NCI-H2171 (cell line): ENCODE measurements at regions not wholly inside any gene's neighbourhood (a gene's known extent, or its start where the extent isn't known, plus 50 kb on each side); places are given as distances from the start of the nearest gene placed in this dataset.

Experiments used
- DNase-seq: peaks from one replicate; lab custom pipeline; 2025; lab: John Stamatoyannopoulos, UW

DNA sequence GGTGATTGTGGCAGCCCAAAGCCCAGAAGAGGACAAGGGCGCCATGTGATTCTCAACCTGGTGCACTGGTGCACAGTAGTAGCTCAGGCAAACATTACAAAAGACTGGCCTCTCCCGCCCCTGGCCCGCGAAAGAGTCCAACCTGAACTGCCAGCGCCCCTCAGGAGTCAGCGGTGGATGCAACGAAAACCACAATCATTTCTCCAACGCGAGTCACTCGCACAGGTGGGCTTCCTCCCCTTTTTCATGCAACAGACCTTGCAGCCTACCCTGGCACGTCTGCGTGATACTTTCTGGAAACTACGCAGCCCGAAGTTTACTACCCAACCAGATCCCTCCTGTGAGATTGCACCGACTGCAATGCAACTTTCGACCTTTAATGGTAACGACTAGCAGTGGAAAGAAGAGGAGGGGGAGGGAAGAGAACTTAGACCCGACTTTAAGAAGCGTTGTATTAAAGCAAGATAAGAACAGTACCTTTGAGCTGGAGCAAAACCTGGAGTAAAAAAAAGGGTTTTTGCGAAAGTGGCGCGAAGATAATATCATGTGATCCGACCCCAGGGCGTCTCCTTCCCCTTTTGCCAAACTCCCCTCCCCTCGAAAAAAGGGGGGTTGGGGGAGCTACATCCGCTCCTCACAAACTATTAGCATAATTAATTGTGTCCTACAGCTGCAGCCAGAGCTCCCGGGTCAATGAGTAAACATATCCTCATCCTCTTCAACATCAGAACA, 63.3 kb upstream of the CCDC160 start:
- DNase-seq = no peak

DNA sequence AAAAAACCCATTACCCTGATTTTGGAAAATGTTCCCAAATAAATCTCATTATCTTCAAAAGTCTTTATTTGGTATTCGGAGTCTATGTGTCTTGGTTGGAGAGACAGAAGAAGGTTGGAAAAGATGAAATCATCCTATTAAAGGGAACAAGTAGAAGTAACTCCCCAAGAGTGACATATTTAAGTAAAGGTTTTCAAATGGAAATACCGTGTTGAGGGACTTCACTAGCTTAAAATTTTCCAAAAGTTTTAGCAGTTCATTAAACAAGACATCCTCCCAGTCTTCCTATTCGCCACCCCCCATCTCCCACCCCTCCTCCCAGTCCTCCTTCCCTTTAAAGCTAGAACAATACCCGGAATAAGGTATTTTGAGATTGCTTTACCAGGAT, 62.7 kb upstream of the CCDC160 start:
- DNase-seq = no peak

DNA sequence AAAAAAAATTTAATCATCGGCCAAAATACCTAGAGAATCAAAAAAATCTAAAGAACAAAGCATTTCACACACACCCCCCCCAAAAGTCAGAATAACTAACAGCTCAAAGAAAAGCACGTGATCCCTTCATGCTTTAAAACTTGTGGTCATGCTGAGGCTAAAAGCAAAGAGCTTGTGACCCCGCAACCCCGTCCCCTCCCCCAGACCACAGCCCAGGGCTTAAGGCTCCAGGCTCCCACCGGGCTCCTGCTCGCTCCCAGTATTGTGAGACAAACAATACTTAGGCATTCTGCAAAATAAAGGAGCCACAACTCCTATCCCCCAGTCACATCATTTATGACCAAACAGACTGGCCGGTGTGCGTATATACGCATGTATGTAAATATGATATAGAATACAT, 62.1 kb upstream of the CCDC160 start:
- no peak for DNase-seq

DNA sequence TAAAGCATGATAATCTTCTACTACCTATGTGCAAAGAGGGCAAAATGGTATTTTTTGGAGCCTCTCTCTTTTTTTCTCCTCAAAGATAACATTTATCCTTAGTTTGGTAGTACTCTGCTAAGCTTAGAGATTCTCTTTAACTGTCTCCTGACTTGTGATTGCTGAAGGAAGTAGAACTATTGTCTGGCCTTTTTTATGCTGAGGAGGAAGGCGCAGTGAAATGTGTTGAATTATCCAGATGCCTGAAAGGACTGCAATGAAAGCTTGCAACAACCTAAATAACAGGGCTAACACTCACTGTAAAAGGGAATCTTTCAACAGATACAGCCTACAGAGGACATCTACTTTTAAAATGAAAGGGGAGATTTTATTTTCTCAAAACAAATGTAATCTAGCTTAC, 59.5 kb upstream of the CCDC160 start:
- DNase-seq = no peak

DNA sequence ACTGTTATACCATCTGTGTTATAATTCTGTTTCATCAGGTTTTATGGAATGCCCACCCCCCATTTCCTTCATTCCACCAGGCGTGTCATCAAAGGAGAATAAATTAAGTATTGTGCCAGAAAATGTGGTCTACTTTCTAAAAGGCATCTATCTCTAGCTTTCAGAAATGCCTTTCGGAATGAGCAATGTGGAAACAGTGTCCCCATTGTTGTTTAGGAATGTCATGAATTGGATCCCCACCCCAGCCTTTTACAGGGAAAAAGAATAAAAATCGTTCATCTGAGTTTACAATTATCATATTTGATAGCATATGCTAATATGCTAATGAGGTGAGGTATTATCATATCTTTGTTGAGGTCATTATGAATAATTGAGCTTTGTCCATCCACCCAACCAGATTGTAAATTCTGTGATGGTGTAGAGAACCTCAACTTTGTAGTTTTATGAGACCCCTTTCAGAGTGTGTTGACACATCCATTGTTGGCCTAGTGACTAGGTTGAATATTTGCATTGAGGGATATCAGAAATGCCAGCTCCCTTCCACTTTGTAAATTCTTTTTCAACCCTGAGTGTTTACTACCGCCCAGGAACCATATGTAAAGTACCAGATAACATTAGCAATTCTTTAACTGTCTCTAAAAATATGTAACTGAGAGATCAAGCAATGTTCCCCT, 56.2 kb upstream of the CCDC160 start:
- DNase-seq = no peak

DNA sequence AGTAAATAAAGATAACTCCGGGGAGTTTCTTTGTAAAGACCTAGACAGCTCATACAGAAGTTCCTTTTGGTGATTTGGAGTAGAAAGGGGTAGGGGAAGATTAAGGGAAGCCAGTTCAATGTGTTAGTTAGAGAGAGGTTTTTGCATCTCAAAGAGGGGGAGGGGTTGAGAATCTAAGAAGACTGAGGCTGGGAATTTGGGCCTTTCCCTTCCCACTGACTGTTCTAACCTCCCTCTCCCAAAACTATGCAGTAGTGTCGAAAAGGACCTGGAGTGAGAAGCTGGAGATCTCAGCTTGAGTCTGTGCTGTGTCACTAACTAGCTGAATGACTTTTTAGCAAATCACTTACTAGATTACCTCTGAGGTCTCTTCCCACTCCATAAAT, 55.7 kb upstream of the CCDC160 start:
- no peak for DNase-seq

DNA sequence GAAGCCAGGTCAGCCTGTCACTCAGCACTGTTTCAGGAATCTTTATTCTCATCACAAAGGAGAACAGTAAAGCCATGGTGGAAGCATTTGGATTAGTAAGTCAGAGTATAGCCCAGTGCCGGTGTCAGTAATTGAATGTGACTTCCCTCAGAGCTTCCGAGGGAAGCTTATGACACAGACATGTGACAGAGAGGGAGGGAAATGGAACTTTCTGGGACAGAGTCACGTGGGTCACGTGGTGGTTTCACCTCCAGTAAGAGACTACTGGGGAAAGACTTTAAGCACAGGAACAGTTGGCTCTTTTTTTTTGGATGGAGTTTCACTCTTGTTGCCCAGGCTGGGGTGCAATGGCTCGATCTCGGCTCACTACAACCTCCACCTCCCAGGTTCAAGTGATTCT, 53.3 kb upstream of the CCDC160 start:
- DNase-seq = no peak

DNA sequence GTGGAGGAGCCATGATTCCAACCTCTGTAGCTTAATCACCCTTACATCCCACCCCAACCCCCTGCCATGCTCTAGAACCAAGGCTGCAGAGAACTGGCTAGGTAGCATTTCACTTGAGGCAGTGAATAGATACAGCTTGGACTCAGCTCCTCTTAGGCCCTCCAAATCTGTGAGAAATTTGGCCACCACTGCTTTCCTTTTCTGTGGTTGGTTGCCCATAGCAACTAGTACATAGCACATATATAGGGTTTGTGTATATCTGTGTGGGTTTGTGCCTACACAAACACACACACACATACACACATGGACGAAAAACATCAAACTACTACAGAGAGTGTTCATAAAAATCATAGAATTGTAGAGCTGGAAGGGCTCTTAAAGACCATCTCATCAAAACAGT, 52.0 kb upstream of the CCDC160 start:
- DNase-seq = no peak

DNA sequence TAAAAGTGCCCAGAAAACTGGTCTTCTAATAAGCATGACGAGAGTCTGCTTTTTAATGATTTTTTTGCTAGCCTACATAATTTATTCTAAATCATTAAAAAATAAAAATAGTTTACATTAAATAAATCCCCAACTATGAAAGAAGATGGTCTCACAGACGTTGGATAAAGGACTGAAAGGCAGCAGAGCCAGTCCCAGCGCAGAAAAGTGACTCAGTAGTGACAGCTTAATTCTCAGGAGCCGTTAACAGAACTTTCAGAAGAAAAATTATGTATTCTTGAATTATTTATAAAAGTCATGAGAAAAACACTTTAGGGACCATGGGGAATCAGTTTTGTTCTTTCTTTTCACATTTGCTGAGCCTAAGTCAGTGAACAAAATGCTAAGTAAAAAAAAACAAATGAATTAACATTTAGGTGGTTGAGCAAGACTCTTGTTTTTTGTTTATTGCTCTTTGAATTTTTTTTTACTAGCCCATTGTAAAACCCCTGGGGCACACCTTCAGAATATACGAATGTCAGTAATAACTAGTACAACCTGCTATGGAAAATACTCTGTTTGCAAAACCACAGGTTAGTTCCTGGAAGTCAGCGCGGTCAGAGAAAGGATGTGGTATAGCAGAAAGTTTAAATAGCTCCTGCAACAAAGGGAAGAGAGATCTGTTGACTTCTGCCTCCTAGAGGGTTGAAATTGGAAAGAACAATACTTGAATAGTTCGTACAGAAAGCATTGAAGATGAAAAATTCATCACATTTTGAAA, 50.4 kb upstream of the CCDC160 start:
- no peak for DNase-seq
